Cardiac fibroblast (primary cell): ENCODE measurements at regions not wholly inside any gene's neighbourhood (a gene's known extent, or its start where the extent isn't known, plus 50 kb on each side); places are given as distances from the start of the nearest gene placed in this dataset.

Source experiments
- DNase-seq, 2 donors: peaks; one replicate each; pipeline versions ENCODE4 v3.0.0 to v3.0.0-alpha.2; 2010; ENCODE audit warnings: low read depth in 2 of 2
- H3K4me3 ChIP-seq, 2 donors: replicated peaks in 1 of 2; 1 replicate in 1 of 2; 2 replicates in 1 of 2; pipeline ENCODE4 v1.5.1; 2011; ENCODE audit warnings: low read depth in 2 of 2, low read length in 2 of 2, mild to moderate bottlenecking in 2 of 2, moderate library complexity in 1 of 2
- CTCF ChIP-seq: IDR thresholded peaks from one replicate; pipeline ENCODE4 v1.5.1; 2011; ENCODE audit warnings: low read depth, mild to moderate bottlenecking, low read length, inconsistent platforms

- no peak for TF ChIP-seq CTCF
- no peak overlapping the region for H3K4me3 ChIP-seq
- DNase-seq, result no peak
Observed at GRCh38 chr6:137815692-137816091, 51.4 kb upstream of the TNFAIP3 start.

- no peak for DNase-seq
Observed at GRCh38 chr6:137816133-137816579, 50.9 kb upstream of the TNFAIP3 start.

GRCh38 chr6:137816688-137817618 lies 50.1 kb upstream of the TNFAIP3 start:
- TF ChIP-seq CTCF, result no peak
- no peak for DNase-seq
- H3K4me3 ChIP-seq, result no peak overlapping the region

More at GRCh38 chr6:137816133-137816579, 50.9 kb upstream of the TNFAIP3 start:
- no peak for TF ChIP-seq CTCF
- H3K4me3 ChIP-seq, result no peak overlapping the region
